ENCODE measurements at regions not wholly inside any gene's neighbourhood (a gene's known extent, or its start where the extent isn't known, plus 50 kb on each side); places are given as distances from the start of the nearest gene placed in this dataset.

- peak in 1 of 10 donors; percentile 48 for DNase-seq
- POLR2A ChIA-PET, result no interaction called here
- Mint-ChIP-seq H3K4me1 (no peaks in the 10 kb centered on the region), H3K36me3 (no peaks in the 10 kb centered on the region), H3K9me3 (no peaks in the 10 kb centered on the region), H3K27me3 (no peaks in the 10 kb centered on the region), H3K4me3 (no peak overlapping the region), H3K27ac (no peak overlapping the region)
- ATAC-seq, result no peak
These were observed 58.5 kb downstream of the DLL1 start for GRCh38 chr6:170232186-170233002.

- Mint-ChIP-seq H3K27me3 (no peaks in the 10 kb centered on the region), H3K36me3 (no peaks in the 10 kb centered on the region), H3K9me3 (no peaks in the 10 kb centered on the region), H3K27ac (peak overlapping the region in 1 of 10 donors; percentile 33), H3K4me3 (no peak overlapping the region), H3K4me1 (no peaks in the 10 kb centered on the region)
- DNase-seq (peak in 1 of 10 donors; percentile 40), ATAC-seq (no peak)
- POLR2A ChIA-PET, result no interaction called here
These were observed 59.3 kb downstream of the DLL1 start for GRCh38 chr6:170231293-170232185.

GRCh38 chr6:170230520-170231292 is 60.2 kb downstream of the DLL1 start:
- ATAC-seq (no peak), DNase-seq (peak in 1 of 10 donors; percentile 50)
- H3K4me3 Mint-ChIP-seq, result no peak overlapping the region
- no peaks in the 10 kb centered on the region for H3K9me3 Mint-ChIP-seq
- POLR2A ChIA-PET, result no interaction called here
- peaks cover 0 to 2% (median 0%) of the 10 kb centered on the region in 4 donors for H3K4me1 Mint-ChIP-seq
- H3K36me3 Mint-ChIP-seq, result no peaks in the 10 kb centered on the region
- no peak overlapping the region for H3K27ac Mint-ChIP-seq
- no peaks in the 10 kb centered on the region for H3K27me3 Mint-ChIP-seq

- Mint-ChIP-seq H3K4me1 (peaks cover 0 to 2% (median 0%) of the 10 kb centered on the region in 4 donors), H3K27ac (no peak overlapping the region), H3K36me3 (no peaks in the 10 kb centered on the region), H3K9me3 (no peaks in the 10 kb centered on the region), H3K4me3 (no peak overlapping the region), H3K27me3 (no peaks in the 10 kb centered on the region)
- POLR2A ChIA-PET, result no interaction called here
- DNase-seq (peak in 1 of 10 donors; percentile 52), ATAC-seq (no peak)
These were observed 60.9 kb downstream of the DLL1 start for GRCh38 chr6:170229851-170230519.

- Mint-ChIP-seq H3K36me3 (no peaks in the 10 kb centered on the region), H3K27ac (no peak overlapping the region), H3K4me1 (peaks cover 0 to 2% (median 0%) of the 10 kb centered on the region in 4 donors), H3K9me3 (no peaks in the 10 kb centered on the region), H3K27me3 (no peaks in the 10 kb centered on the region), H3K4me3 (no peak overlapping the region)
- POLR2A ChIA-PET, result no interaction called here
- ATAC-seq, result no peak
- DNase-seq, result peak in 1 of 10 donors; percentile 8
These were observed 61.5 kb downstream of the DLL1 start for GRCh38 chr6:170229396-170229795.

GRCh38 chr6:170228946-170229310 is 62.0 kb downstream of the DLL1 start:
- Mint-ChIP-seq H3K27ac (no peak overlapping the region), H3K9me3 (no peaks in the 10 kb centered on the region)
- peak in 1 of 10 donors; percentile 32 for DNase-seq

GRCh38 chr6:170227996-170228945 is 62.6 kb downstream of the DLL1 start:
- Mint-ChIP-seq H3K9me3 (no peaks in the 10 kb centered on the region), H3K27ac (no peak overlapping the region), H3K27me3 (no peaks in the 10 kb centered on the region), H3K4me1 (peaks cover 3 to 6% (median 5%) of the 10 kb centered on the region in 4 donors), H3K36me3 (no peaks in the 10 kb centered on the region), H3K4me3 (no peak overlapping the region)
- POLR2A ChIA-PET, result interaction anchor here (1.5 kb wide), 1 partner anchor 63 kb away, joined by 4 read pairs; the partner anchor contains the start of gene DLL1
- ATAC-seq (no peak), DNase-seq (peak in 1 of 10 donors; percentile 27)

More at GRCh38 chr6:170228946-170229310, 62.0 kb downstream of the DLL1 start:
- Mint-ChIP-seq H3K36me3 (no peaks in the 10 kb centered on the region), H3K27me3 (no peaks in the 10 kb centered on the region), H3K4me1 (peaks cover 0 to 3% (median 2%) of the 10 kb centered on the region in 4 donors), H3K4me3 (no peak overlapping the region)
- ATAC-seq, result no peak
- POLR2A ChIA-PET, result no interaction called here

- POLR2A ChIA-PET, result interaction anchor here (1.5 kb wide), 1 partner anchor 63 kb away, joined by 4 read pairs; the partner anchor contains the start of gene DLL1
- Mint-ChIP-seq H3K36me3 (no peaks in the 10 kb centered on the region), H3K4me3 (no peak overlapping the region), H3K27ac (no peak overlapping the region), H3K27me3 (no peaks in the 10 kb centered on the region), H3K4me1 (peaks cover 10 to 14% (median 12%) of the 10 kb centered on the region in 4 donors), H3K9me3 (no peaks in the 10 kb centered on the region)
- DNase-seq, result peak in 1 of 10 donors; percentile 36
- ATAC-seq, result no peak
These were observed 63.3 kb downstream of the DLL1 start for GRCh38 chr6:170227521-170227983.

- Mint-ChIP-seq H3K4me3 (no peak overlapping the region), H3K27me3 (no peaks in the 10 kb centered on the region), H3K36me3 (no peaks in the 10 kb centered on the region), H3K4me1 (peaks cover 11 to 23% (median 18%) of the 10 kb centered on the region in 4 donors), H3K27ac (peak overlapping the region in 1 of 10 donors; percentile 55), H3K9me3 (no peaks in the 10 kb centered on the region)
- peak in 1 of 10 donors; percentile 41 for DNase-seq
- ATAC-seq, result no peak
- POLR2A ChIA-PET, result interaction anchor here (1.5 kb wide), 1 partner anchor 64 kb away, joined by 4 read pairs; the partner anchor contains the start of gene DLL1
These were observed 64.2 kb downstream of the DLL1 start for GRCh38 chr6:170226647-170227046.

GRCh38 chr6:170225852-170226417 is 64.9 kb downstream of the DLL1 start:
- ATAC-seq (no peak), DNase-seq (no peak)
- Mint-ChIP-seq H3K36me3 (no peaks in the 10 kb centered on the region), H3K27me3 (no peaks in the 10 kb centered on the region), H3K27ac (peak overlapping the region in 2 of 10 donors; percentile 55 to 69), H3K9me3 (no peaks in the 10 kb centered on the region), H3K4me3 (no peak overlapping the region), H3K4me1 (peaks cover 14 to 26% (median 19%) of the 10 kb centered on the region in 4 donors)
- POLR2A ChIA-PET, result no interaction called here

Data from naive thymus-derived CD8-positive, alpha-beta T cell (primary cell).